IPS-NIHi7 (cell line): ENCODE measurements at regions not wholly inside any gene's neighbourhood (a gene's known extent, or its start where the extent isn't known, plus 50 kb on each side); places are given as distances from the start of the nearest gene placed in this dataset.

Source experiments
- DNase-seq: peaks from one replicate; pipeline ENCODE4 v3.0.0; 2012; ENCODE audit warnings: mixed read lengths; ENCODE audit errors: extremely low spot score

GRCh38 chr11:91761406-91762025 lies 463.1 kb upstream of the FAT3 start:
- peak; percentile 10 for DNase-seq

GRCh38 chr11:91756829-91757480 lies 467.7 kb upstream of the FAT3 start:
- no peak for DNase-seq

GRCh38 chr11:91755951-91756707 lies 468.5 kb upstream of the FAT3 start:
- no peak for DNase-seq

GRCh38 chr11:91755526-91755925 lies 469.1 kb upstream of the FAT3 start:
- no peak for DNase-seq

- no peak for DNase-seq
Measured at GRCh38 chr11:91749251-91749650, 475.4 kb upstream of the FAT3 start.

- DNase-seq, result peak; percentile 11
Measured at GRCh38 chr11:91742155-91742554, 482.5 kb upstream of the FAT3 start.

- no peak for DNase-seq
Measured at GRCh38 chr11:91731051-91731450, 493.6 kb upstream of the FAT3 start.

- no peak for DNase-seq
Measured at GRCh38 chr11:91730620-91731019, 494.0 kb upstream of the FAT3 start.

GRCh38 chr11:91730057-91730456 lies 494.6 kb upstream of the FAT3 start:
- DNase-seq, result no peak

GRCh38 chr11:91717169-91717568 lies 507.4 kb upstream of the FAT3 start:
- DNase-seq, result no peak

- DNase-seq, result no peak
Measured at GRCh38 chr11:91707652-91708482, 516.8 kb upstream of the FAT3 start.

GRCh38 chr11:91703042-91703441 lies 521.6 kb upstream of the FAT3 start:
- DNase-seq, result no peak

GRCh38 chr11:91700854-91701253 lies 523.8 kb upstream of the FAT3 start:
- no peak for DNase-seq

GRCh38 chr11:91698845-91699244 lies 525.8 kb upstream of the FAT3 start:
- no peak for DNase-seq

GRCh38 chr11:91694331-91694730 lies 530.3 kb upstream of the FAT3 start:
- DNase-seq, result no peak

- no peak for DNase-seq
Measured at GRCh38 chr11:91691872-91692271, 532.7 kb upstream of the FAT3 start.

GRCh38 chr11:91688672-91689071 lies 535.9 kb upstream of the FAT3 start:
- DNase-seq, result no peak

GRCh38 chr11:91686700-91687099 lies 537.9 kb upstream of the FAT3 start:
- DNase-seq, result no peak

GRCh38 chr11:91686281-91686680 lies 538.3 kb upstream of the FAT3 start:
- DNase-seq, result no peak

GRCh38 chr11:91673705-91674104 lies 550.9 kb upstream of the FAT3 start:
- no peak for DNase-seq

- DNase-seq, result no peak
Measured at GRCh38 chr11:91664521-91664920, 560.1 kb upstream of the FAT3 start.

- DNase-seq, result no peak
Measured at GRCh38 chr11:91660036-91660435, 564.6 kb upstream of the FAT3 start.
